K562 (cell line): ENCODE measurements at regions not wholly inside any gene's neighbourhood (a gene's known extent, or its start where the extent isn't known, plus 50 kb on each side); places are given as distances from the start of the nearest gene placed in this dataset.

Experiments
- ATAC-seq: fragments of 200-7000 bp; cut with Tn5 transposase; 3 replicates; pipeline ENCODE4 v1.9.1; 2020; ENCODE audit warnings: moderate library complexity
- BruUV-seq: library from RNA; stranded (reverse); fragments of 400-500 nt; replicated peaks from 2 replicates; lab custom pipeline; 2021; lab: Mats Ljungman, UMichigan
- CTCF ChIA-PET: fragments of 300-600 bp; formaldehyde crosslinking; extraction: SDS; loops from one replicate; lab custom pipeline; 2021; ENCODE audit warnings: low intra/inter-chr PET ratio; lab: Yijun Ruan, JAX
- POLR2A ChIA-PET: fragments of 300-600, 350-650 bp; sonication (Branson Sonifier 250); formaldehyde crosslinking; extraction: SDS; loops from one replicate; lab custom pipeline; 2021; ENCODE audit warnings: antibody characterized with exemption, inconsistent platforms; lab: Yijun Ruan, JAX
- DNase-seq, 4 experiments: peaks; one replicate each; pipeline versions ENCODE4 v3.0.0 to v3.0.0-alpha.2; 2011 to 2018; ENCODE audit warnings: low spot score in 3 of 4, mixed read lengths in 3 of 4; ENCODE audit errors: extremely low read depth in 1 of 4
- FAIRE-seq: peaks from 2 replicates; lab custom pipeline; 2011; peaks lifted over from hg19 to GRCh38; lab: Jason Lieb, UNC
- H2AFZ ChIP-seq: 2 replicates; pipeline ENCODE4 v1.6.0; 2011; ENCODE audit warnings: low read depth, low read length, control low read depth, inconsistent platforms
- H3K27ac ChIP-seq: fragments of 200-600 bp; 3 replicates; pipeline ENCODE4 v1.8.0; 2011; ENCODE audit warnings: low read depth, mild to moderate bottlenecking, control low read depth, inconsistent platforms, low read length, moderate library complexity, mixed read lengths; ENCODE audit errors: extremely low read depth
- H3K27me3 ChIP-seq, 2 experiments: fragments of 300-600 bp in 1 of 2; 2 replicates in 1 of 2; 3 replicates in 1 of 2; pipeline versions ENCODE4 v1.6.0 to v1.8.0; 2011; ENCODE audit warnings: inconsistent platforms in 2 of 2, low read length in 2 of 2, mild to moderate bottlenecking in 1 of 2, mixed read lengths in 1 of 2, moderate library complexity in 1 of 2; ENCODE audit not compliant: control insufficient read depth in 2 of 2, insufficient read depth in 2 of 2
- H3K36me3 ChIP-seq: fragments of 300-600 bp; 3 replicates; pipeline ENCODE4 v1.8.0; 2011; ENCODE audit warnings: mild to moderate bottlenecking, low read length, inconsistent platforms; ENCODE audit not compliant: control insufficient read depth, insufficient read depth
- H3K4me1 ChIP-seq, 2 experiments: fragments of 200-600 bp in 1 of 2; replicated peaks in 1 of 2; 2 replicates in 1 of 2; 3 replicates in 1 of 2; pipeline versions ENCODE4 v1.5.1 to v1.8.0; 2011; ENCODE audit warnings: inconsistent platforms in 2 of 2, low read length in 2 of 2, mild to moderate bottlenecking in 1 of 2, mixed read lengths in 1 of 2, moderate library complexity in 1 of 2; ENCODE audit not compliant: control insufficient read depth in 2 of 2, insufficient read depth in 2 of 2
- H3K4me2 ChIP-seq: 2 replicates; pipeline ENCODE4 v1.6.1; 2011; ENCODE audit warnings: low read length, control low read depth, inconsistent platforms, mixed read lengths; ENCODE audit not compliant: insufficient read depth
- H3K4me3 ChIP-seq: fragments of 200-600 bp; sonication (generic), shearing (Covaris generic); 2 replicates; pipeline ENCODE4 v1.5.1; 2016; ENCODE audit warnings: control low read depth, inconsistent platforms
- H3K79me2 ChIP-seq: fragments of 200-600 bp; 3 replicates; pipeline ENCODE4 v1.8.0; 2011; ENCODE audit warnings: low read length, inconsistent platforms; ENCODE audit not compliant: control insufficient read depth, insufficient read depth
- H3K9ac ChIP-seq, 2 experiments: 2 replicates each; pipeline versions ENCODE4 v1.6.0 to v1.6.1; 2011; ENCODE audit warnings: low read depth in 2 of 2, low read length in 2 of 2, control low read depth in 1 of 2, inconsistent platforms in 1 of 2, mild to moderate bottlenecking in 1 of 2, mixed read lengths in 1 of 2; ENCODE audit not compliant: insufficient read depth in 1 of 2
- H3K9me1 ChIP-seq: one replicate; pipeline ENCODE4 v1.6.0; 2011; ENCODE audit warnings: inconsistent platforms, mild to moderate bottlenecking, low read length, moderate library complexity; ENCODE audit not compliant: control insufficient read depth, insufficient read depth
- H3K9me3 ChIP-seq: replicated peaks from 2 replicates; pipeline ENCODE4 v1.5.1; 2011; ENCODE audit warnings: low read depth, low read length, inconsistent platforms; ENCODE audit not compliant: control insufficient read depth, insufficient read depth
- H4K20me1 ChIP-seq: replicated peaks from 2 replicates; pipeline ENCODE4 v1.6.1; 2011; ENCODE audit warnings: low read length, inconsistent platforms, mixed read lengths; ENCODE audit not compliant: control insufficient read depth, insufficient read depth
- CBFA2T2 ChIP-seq: fragments of 450-650 bp; conservative IDR thresholded peaks from 2 replicates; pipeline ENCODE4 v1.6.1; 2017; ENCODE audit warnings: mild to moderate bottlenecking
- CREBBP ChIP-seq: IDR thresholded peaks from one replicate; pipeline ENCODE4 v1.6.1; 2012; ENCODE audit warnings: low read depth, mild to moderate bottlenecking, control low read depth, inconsistent platforms, low read length
- ETV6 ChIP-seq, 3 experiments: fragments of 150-350 bp in 1 of 3; sonication (generic) in 1 of 3; formaldehyde crosslinking in 1 of 3; IDR thresholded peaks; 2 replicates each; pipeline versions ENCODE4 v1.6.1 to v1.8.0; 2014 to 2022; ENCODE audit warnings: borderline replicate concordance in 2 of 3, low read depth in 2 of 3, antibody characterized with exemption in 1 of 3, low read length in 1 of 3, mild to moderate bottlenecking in 1 of 3, missing genetic modification reagents in 1 of 3
- HEY1 ChIP-seq: fragments of 250-450 bp; sonication (Bioruptor Pico); IDR thresholded peaks from 2 replicates; pipeline ENCODE4 v1.5.0; 2020; ENCODE audit warnings: mild to moderate bottlenecking, moderate library complexity, borderline replicate concordance
- MCM7 ChIP-seq, 2 experiments: fragments of 450-650 bp; IDR thresholded peaks; 2 replicates each; pipeline ENCODE4 v1.6.1; 2016 to 2018
- MECOM ChIP-seq: fragments of 250-450 bp; sonication (Bioruptor Pico); IDR thresholded peaks from 2 replicates; pipeline ENCODE4 v1.8.0; 2022; ENCODE audit warnings: inconsistent platforms
- MTA2 ChIP-seq: fragments of 450-650 bp; IDR thresholded peaks from 2 replicates; pipeline ENCODE4 v1.6.1; 2016; ENCODE audit warnings: low read depth
- PTRF ChIP-seq: fragments of 450-650 bp; IDR thresholded peaks from 2 replicates; pipeline ENCODE4 v1.6.1; 2016; ENCODE audit warnings: mild to moderate bottlenecking, missing genetic modification characterization, missing compliant biosample characterization
- RBM15 ChIP-seq: fragments of 200-400 bp; formaldehyde crosslinking; IDR thresholded peaks from 2 replicates; pipeline ENCODE4 v1.6.1; 2018; ENCODE audit warnings: mild to moderate bottlenecking, low read length, moderate library complexity; ENCODE audit not compliant: insufficient read depth
- RCOR1 ChIP-seq, 2 experiments: IDR thresholded peaks; 2 replicates each; pipeline ENCODE4 v1.6.1; 2012; ENCODE audit warnings: low read depth in 2 of 2, low read length in 2 of 2, borderline replicate concordance in 1 of 2, improper control_type of control experiment in 1 of 2
- WHSC1 ChIP-seq: IDR thresholded peaks from one replicate; pipeline ENCODE4 v1.6.1; 2012; ENCODE audit warnings: low read length, control low read depth, inconsistent platforms
- ZC3H11A ChIP-seq: IDR thresholded peaks from 2 replicates; pipeline ENCODE4 v1.6.1; 2012; ENCODE audit warnings: low read depth, low read length, improper control_type of control experiment
- ZNF184 ChIP-seq: sonication (generic); formaldehyde crosslinking; IDR thresholded peaks from 2 replicates; pipeline ENCODE4 v1.5.0; 2020; ENCODE audit warnings: missing genetic modification reagents
- ZNF668 ChIP-seq: fragments of 250-450 bp; sonication (Bioruptor Pico); IDR thresholded peaks from 2 replicates; pipeline ENCODE4 v1.8.0; 2022; ENCODE audit warnings: mild to moderate bottlenecking, inconsistent platforms
- WGBS: fragments of 100-300 bp; shearing (Covaris generic); methylation state at CpG from one replicate; pipeline ENCODE4 v1.1.6; 2016; ENCODE audit warnings: low coverage, mixed read lengths; ENCODE audit not compliant: insufficient coverage; ENCODE audit errors: missing lambda C conversion rate; 5-methylcytosine and 5-hydroxymethylcytosine counted together
- in situ Hi-C: fragments of 300-500 bp; cut with MboI; formaldehyde crosslinking; loops from 4 replicates; pipeline ENCODE4 v1.15.0; 2018; ENCODE audit warnings: inconsistent platforms, mixed read lengths
- intact Hi-C: fragments of 100-400 bp; cut with micrococcal nuclease; formaldehyde crosslinking; loops from 2 replicates; pipeline ENCODE4 v1.14.2; 2022
- TF ChIP-seq, protein P1 (sequence below), 2 experiments: fragments of 450-650 bp; IDR thresholded peaks; 2 replicates each; pipeline ENCODE4 v1.6.1; 2018; ENCODE audit warnings: mild to moderate bottlenecking in 2 of 2, low read depth in 1 of 2; ENCODE audit not compliant: partially characterized antibody in 2 of 2

DNA sequence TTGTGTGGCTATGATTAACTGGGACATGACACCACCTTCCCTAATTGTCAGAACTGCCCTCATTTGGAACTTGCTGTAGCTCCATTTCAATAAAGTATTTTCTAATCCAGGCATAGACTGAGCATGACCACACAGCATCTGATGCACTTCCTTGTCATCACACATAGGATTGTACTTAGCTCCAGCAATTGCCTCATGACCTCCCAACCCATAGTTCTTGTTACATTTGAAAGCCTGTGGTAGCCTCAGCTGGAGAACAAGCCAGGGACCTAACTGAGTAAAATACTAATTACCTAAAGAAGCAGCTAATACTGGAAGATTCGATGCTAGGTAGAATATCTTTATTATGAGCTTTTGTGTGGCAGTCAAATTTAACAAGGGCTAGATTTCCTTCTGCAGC is 187.3 kb upstream of the KIF2B start:
- H3K4me3 ChIP-seq: no peak overlapping the region
- no peak overlapping the region for H3K4me2 ChIP-seq
- DNase-seq (no peak), ATAC-seq (no peak), FAIRE-seq (no peak)
- CTCF ChIA-PET: no interaction called here
- H2AFZ ChIP-seq: no peak overlapping the region
- H3K9me3 ChIP-seq: no peaks in the 10 kb centered on the region
- POLR2A ChIA-PET: no interaction called here
- in situ Hi-C loops: no loop called here
- no peaks in the 10 kb centered on the region for H3K79me2 ChIP-seq
- 30% methylated on average over 1 of the region's 1 CpG for WGBS
- no TSS peak for BruUV-seq
- H3K4me1 ChIP-seq: no peaks in the 10 kb centered on the region; a peak in 2 of 5 replicates
- no peaks in the 10 kb centered on the region for H3K36me3 ChIP-seq
- no peaks in the 10 kb centered on the region for H3K27me3 ChIP-seq
- no peak for TF ChIP-seq ZNF184
- TF ChIP-seq WHSC1: no peak
- no peak for TF ChIP-seq PTRF (tag)
- TF ChIP-seq HEY1: no peak
- no peak for TF ChIP-seq ZNF668 (CRISPR knock-in tag)
- TF ChIP-seq RBM15: no peak
- no peak for TF ChIP-seq MECOM
- TF ChIP-seq ETV6 (IDR thresholded peaks at IDR 0.05; ENCODE audit: borderline replicate concordance in 1 of 2, low read depth in 2 of 2, low read length in 1 of 2): no peak
- TF ChIP-seq ETV6 (CRISPR knock-in tag; IDR thresholded peaks at IDR 0.05; ENCODE audit: borderline replicate concordance): no peak
- no peak for TF ChIP-seq CREBBP
- no peak for TF ChIP-seq CBFA2T2
- TF ChIP-seq, protein P1, sequence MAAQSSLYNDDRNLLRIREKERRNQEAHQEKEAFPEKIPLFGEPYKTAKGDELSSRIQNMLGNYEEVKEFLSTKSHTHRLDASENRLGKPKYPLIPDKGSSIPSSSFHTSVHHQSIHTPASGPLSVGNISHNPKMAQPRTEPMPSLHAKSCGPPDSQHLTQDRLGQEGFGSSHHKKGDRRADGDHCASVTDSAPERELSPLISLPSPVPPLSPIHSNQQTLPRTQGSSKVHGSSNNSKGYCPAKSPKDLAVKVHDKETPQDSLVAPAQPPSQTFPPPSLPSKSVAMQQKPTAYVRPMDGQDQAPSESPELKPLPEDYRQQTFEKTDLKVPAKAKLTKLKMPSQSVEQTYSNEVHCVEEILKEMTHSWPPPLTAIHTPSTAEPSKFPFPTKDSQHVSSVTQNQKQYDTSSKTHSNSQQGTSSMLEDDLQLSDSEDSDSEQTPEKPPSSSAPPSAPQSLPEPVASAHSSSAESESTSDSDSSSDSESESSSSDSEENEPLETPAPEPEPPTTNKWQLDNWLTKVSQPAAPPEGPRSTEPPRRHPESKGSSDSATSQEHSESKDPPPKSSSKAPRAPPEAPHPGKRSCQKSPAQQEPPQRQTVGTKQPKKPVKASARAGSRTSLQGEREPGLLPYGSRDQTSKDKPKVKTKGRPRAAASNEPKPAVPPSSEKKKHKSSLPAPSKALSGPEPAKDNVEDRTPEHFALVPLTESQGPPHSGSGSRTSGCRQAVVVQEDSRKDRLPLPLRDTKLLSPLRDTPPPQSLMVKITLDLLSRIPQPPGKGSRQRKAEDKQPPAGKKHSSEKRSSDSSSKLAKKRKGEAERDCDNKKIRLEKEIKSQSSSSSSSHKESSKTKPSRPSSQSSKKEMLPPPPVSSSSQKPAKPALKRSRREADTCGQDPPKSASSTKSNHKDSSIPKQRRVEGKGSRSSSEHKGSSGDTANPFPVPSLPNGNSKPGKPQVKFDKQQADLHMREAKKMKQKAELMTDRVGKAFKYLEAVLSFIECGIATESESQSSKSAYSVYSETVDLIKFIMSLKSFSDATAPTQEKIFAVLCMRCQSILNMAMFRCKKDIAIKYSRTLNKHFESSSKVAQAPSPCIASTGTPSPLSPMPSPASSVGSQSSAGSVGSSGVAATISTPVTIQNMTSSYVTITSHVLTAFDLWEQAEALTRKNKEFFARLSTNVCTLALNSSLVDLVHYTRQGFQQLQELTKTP (IDR thresholded peaks at IDR 0.05; ENCODE audit: low read depth in 1 of 2, partially characterized antibody in 2 of 2): no peak
- no peak for TF ChIP-seq RCOR1 (IDR thresholded peaks at IDR 0.05; ENCODE audit: borderline replicate concordance in 1 of 2, low read depth in 2 of 2, low read length in 2 of 2)
- TF ChIP-seq ZC3H11A: no peak
- TF ChIP-seq MTA2: no peak
- no peak for TF ChIP-seq MCM7 (IDR thresholded peaks at IDR 0.05)
- no peaks in the 10 kb centered on the region for H4K20me1 ChIP-seq
- no peaks in the 10 kb centered on the region for H3K9me1 ChIP-seq
- no peak overlapping the region for H3K9ac ChIP-seq
- intact Hi-C loops: loop anchor here (10.0 kb wide), 1 partner anchor 189 kb away; the partner anchor contains the start of gene KIF2B
- H3K27ac ChIP-seq: no peak overlapping the region
